NCI-H2029 treated with DMSO at 0.1 percent for 48 hours (cell line): ENCODE measurements at regions not wholly inside any gene's neighbourhood (a gene's known extent, or its start where the extent isn't known, plus 50 kb on each side); places are given as distances from the start of the nearest gene placed in this dataset.

ENCODE experiments used
- DNase-seq: peaks from one replicate; lab custom pipeline; 2025; lab: John Stamatoyannopoulos, UW

- no peak for DNase-seq
These were observed 310.5 kb downstream of the MSX2 start for GRCh38 chr5:175034924-175035323.

GRCh38 chr5:175032741-175033151 is 308.4 kb downstream of the MSX2 start:
- no peak for DNase-seq

- no peak for DNase-seq
These were observed 307.6 kb downstream of the MSX2 start for GRCh38 chr5:175032013-175032412.

GRCh38 chr5:175027390-175027789 is 303.0 kb downstream of the MSX2 start:
- DNase-seq: no peak

GRCh38 chr5:175025077-175025476 is 300.7 kb downstream of the MSX2 start:
- DNase-seq: no peak

- no peak for DNase-seq
These were observed 297.7 kb downstream of the MSX2 start for GRCh38 chr5:175021841-175022625.

- DNase-seq: no peak
These were observed 296.9 kb downstream of the MSX2 start for GRCh38 chr5:175021321-175021720.

GRCh38 chr5:175015028-175015685 is 290.8 kb downstream of the MSX2 start:
- no peak for DNase-seq

GRCh38 chr5:175013251-175013650 is 288.9 kb downstream of the MSX2 start:
- DNase-seq: no peak

- no peak for DNase-seq
These were observed 287.9 kb downstream of the MSX2 start for GRCh38 chr5:175012267-175012666.

- DNase-seq: no peak
These were observed 279.1 kb downstream of the MSX2 start for GRCh38 chr5:175003531-175003930.

- no peak for DNase-seq
These were observed 277.7 kb downstream of the MSX2 start for GRCh38 chr5:175001876-175002645.

GRCh38 chr5:175001311-175001710 is 276.9 kb downstream of the MSX2 start:
- no peak for DNase-seq

GRCh38 chr5:174999581-174999980 is 275.2 kb downstream of the MSX2 start:
- no peak for DNase-seq

GRCh38 chr5:174998131-174998730 is 273.8 kb downstream of the MSX2 start:
- no peak for DNase-seq

GRCh38 chr5:174997688-174998087 is 273.3 kb downstream of the MSX2 start:
- DNase-seq: no peak

GRCh38 chr5:174996941-174997340 is 272.6 kb downstream of the MSX2 start:
- no peak for DNase-seq

GRCh38 chr5:174995827-174996226 is 271.4 kb downstream of the MSX2 start:
- no peak for DNase-seq

GRCh38 chr5:174991847-174992246 is 267.5 kb downstream of the MSX2 start:
- DNase-seq: no peak

- no peak for DNase-seq
These were observed 266.5 kb downstream of the MSX2 start for GRCh38 chr5:174990909-174991308.

GRCh38 chr5:174987443-174988012 is 263.1 kb downstream of the MSX2 start:
- DNase-seq: no peak

- DNase-seq: no peak
These were observed 260.5 kb downstream of the MSX2 start for GRCh38 chr5:174984863-174985262.
